GM21515 (cell line): ENCODE measurements at regions not wholly inside any gene's neighbourhood (a gene's known extent, or its start where the extent isn't known, plus 50 kb on each side); places are given as distances from the start of the nearest gene placed in this dataset.
"Not testable (repeated sequence)": the region's sequence is repeated elsewhere in the genome, so short reads cannot be mapped to it uniquely, and the experiment has no call there.

Experiments used
- ATAC-seq: cut with Tn5 transposase; IDR thresholded peaks from one replicate; pipeline ENCODE4 v1.9.1; 2021; ENCODE audit not compliant: unreplicated experiment

- no peak for ATAC-seq
These were observed 425.1 kb downstream of the GBA3 start for GRCh38 chr4:23117826-23118225.

GRCh38 chr4:23114538-23114937, 421.8 kb downstream of the GBA3 start:
- no peak for ATAC-seq

GRCh38 chr4:23113104-23113503, 420.4 kb downstream of the GBA3 start:
- ATAC-seq, result no peak

- ATAC-seq, result no peak
These were observed 413.8 kb downstream of the GBA3 start for GRCh38 chr4:23106516-23106915.

GRCh38 chr4:23105759-23106370, 413.1 kb downstream of the GBA3 start:
- ATAC-seq, result no peak

- ATAC-seq, result no peak
These were observed 404.5 kb downstream of the GBA3 start for GRCh38 chr4:23097251-23097650.

- no peak for ATAC-seq
These were observed 399.0 kb downstream of the GBA3 start for GRCh38 chr4:23091711-23092110.

GRCh38 chr4:23085249-23085568, 392.5 kb downstream of the GBA3 start:
- no peak for ATAC-seq

- ATAC-seq, result no peak
These were observed 392.0 kb downstream of the GBA3 start for GRCh38 chr4:23084559-23085248.

- no peak for ATAC-seq
These were observed 390.7 kb downstream of the GBA3 start for GRCh38 chr4:23083391-23083790.

- ATAC-seq, result not testable (repeated sequence)
These were observed 387.4 kb downstream of the GBA3 start for GRCh38 chr4:23080171-23080570.

- no peak for ATAC-seq
These were observed 378.3 kb downstream of the GBA3 start for GRCh38 chr4:23070848-23071570.

GRCh38 chr4:23068756-23069155, 376.0 kb downstream of the GBA3 start:
- ATAC-seq, result no peak

GRCh38 chr4:23068287-23068686, 375.6 kb downstream of the GBA3 start:
- ATAC-seq, result no peak

- ATAC-seq, result no peak
These were observed 369.5 kb downstream of the GBA3 start for GRCh38 chr4:23062188-23062587.

GRCh38 chr4:23061431-23061830, 368.7 kb downstream of the GBA3 start:
- no peak for ATAC-seq

- no peak for ATAC-seq
These were observed 368.0 kb downstream of the GBA3 start for GRCh38 chr4:23060776-23061175.

GRCh38 chr4:23058165-23058776, 365.5 kb downstream of the GBA3 start:
- no peak for ATAC-seq

GRCh38 chr4:23041501-23041900, 348.8 kb downstream of the GBA3 start:
- ATAC-seq, result no peak

- no peak for ATAC-seq
These were observed 347.8 kb downstream of the GBA3 start for GRCh38 chr4:23040539-23040938.

- no peak for ATAC-seq
These were observed 347.1 kb downstream of the GBA3 start for GRCh38 chr4:23039818-23040217.
